Large intestine (tissue), 3 donors: ENCODE measurements at regions not wholly inside any gene's neighbourhood (a gene's known extent, or its start where the extent isn't known, plus 50 kb on each side); places are given as distances from the start of the nearest gene placed in this dataset.

Experiments
- DNase-seq, 2 donors: peaks; one replicate each; pipeline versions ENCODE4 v3.0.0 to v3.0.0-alpha.2; 2013
- H3K27ac ChIP-seq: one replicate; pipeline ENCODE4 v1.5.1; 2013; ENCODE audit warnings: low read length
- H3K27me3 ChIP-seq: 2 replicates; pipeline ENCODE4 v1.6.1; 2013; ENCODE audit warnings: low read length; ENCODE audit not compliant: control insufficient read depth, insufficient read depth
- H3K36me3 ChIP-seq: 2 replicates; pipeline ENCODE4 v1.6.1; 2013; ENCODE audit warnings: low read length; ENCODE audit not compliant: control insufficient read depth, insufficient read depth
- H3K4me1 ChIP-seq: one replicate; pipeline ENCODE4 v1.6.1; 2013; ENCODE audit warnings: low read length; ENCODE audit not compliant: control insufficient read depth, insufficient read depth
- H3K4me3 ChIP-seq: one replicate; pipeline ENCODE4 v1.5.1; 2013; ENCODE audit warnings: low read length
- H3K9me3 ChIP-seq: one replicate; pipeline ENCODE4 v1.6.1; 2013; ENCODE audit warnings: mild to moderate bottlenecking, low read depth, low read length, moderate library complexity; ENCODE audit not compliant: control insufficient read depth
- WGBS: methylation state at CpG from one replicate; pipeline ENCODE4 v1.1.5; 2013; ENCODE audit warnings: low lambda C conversion rate; ENCODE audit not compliant: insufficient coverage; 5-methylcytosine and 5-hydroxymethylcytosine counted together

- no peaks in the 10 kb centered on the region for H3K4me1 ChIP-seq
Observed at GRCh38 chr20:11467436-11467835, 450.3 kb upstream of the BTBD3 start.

GRCh38 chr20:11468880-11469279, 448.8 kb upstream of the BTBD3 start:
- no peak overlapping the region for H3K27ac ChIP-seq
- WGBS = no CpG with 5 or more reads among the region's 2 CpGs
- H3K4me1 ChIP-seq = no peaks in the 10 kb centered on the region
- no peak for DNase-seq
- no peak overlapping the region for H3K4me3 ChIP-seq
- no peaks in the 10 kb centered on the region for H3K9me3 ChIP-seq
- H3K36me3 ChIP-seq = no peaks in the 10 kb centered on the region
- H3K27me3 ChIP-seq = no peaks in the 10 kb centered on the region

More at GRCh38 chr20:11467436-11467835, 450.3 kb upstream of the BTBD3 start:
- no peak overlapping the region for H3K27ac ChIP-seq
- H3K27me3 ChIP-seq = no peaks in the 10 kb centered on the region
- no peak overlapping the region for H3K4me3 ChIP-seq
- no peak for DNase-seq
- H3K36me3 ChIP-seq = no peaks in the 10 kb centered on the region
- H3K9me3 ChIP-seq = no peaks in the 10 kb centered on the region

GRCh38 chr20:11469795-11470435, 447.8 kb upstream of the BTBD3 start:
- Histone ChIP-seq H3K36me3 (no peaks in the 10 kb centered on the region), H3K27ac (no peak overlapping the region), H3K4me3 (no peak overlapping the region), H3K27me3 (no peaks in the 10 kb centered on the region), H3K9me3 (no peaks in the 10 kb centered on the region), H3K4me1 (no peaks in the 10 kb centered on the region)
- DNase-seq = no peak
- WGBS = no CpG with 5 or more reads among the region's 1 CpG

- H3K36me3 ChIP-seq = no peaks in the 10 kb centered on the region
- H3K27ac ChIP-seq = no peak overlapping the region
- H3K4me1 ChIP-seq = no peaks in the 10 kb centered on the region
- no peak for DNase-seq
- no peaks in the 10 kb centered on the region for H3K27me3 ChIP-seq
- H3K9me3 ChIP-seq = no peaks in the 10 kb centered on the region
- H3K4me3 ChIP-seq = no peak overlapping the region
Observed at GRCh38 chr20:11473983-11474382, 443.7 kb upstream of the BTBD3 start.

- no CpG with 5 or more reads among the region's 1 CpG for WGBS
- DNase-seq = no peak
- Histone ChIP-seq H3K36me3 (no peaks in the 10 kb centered on the region), H3K27ac (no peak overlapping the region), H3K4me3 (no peak overlapping the region), H3K4me1 (no peaks in the 10 kb centered on the region), H3K27me3 (no peaks in the 10 kb centered on the region), H3K9me3 (no peaks in the 10 kb centered on the region)
Observed at GRCh38 chr20:11483697-11484096, 434.0 kb upstream of the BTBD3 start.

- no peaks in the 10 kb centered on the region for H3K27me3 ChIP-seq
- H3K9me3 ChIP-seq = no peaks in the 10 kb centered on the region
- 100% methylated on average over 1 of the region's 1 CpG for WGBS
- H3K27ac ChIP-seq = no peak overlapping the region
- no peak overlapping the region for H3K4me3 ChIP-seq
- no peak for DNase-seq
- no peaks in the 10 kb centered on the region for H3K36me3 ChIP-seq
- no peaks in the 10 kb centered on the region for H3K4me1 ChIP-seq
Observed at GRCh38 chr20:11484479-11484878, 433.2 kb upstream of the BTBD3 start.

GRCh38 chr20:11492386-11492785, 425.3 kb upstream of the BTBD3 start:
- Histone ChIP-seq H3K27me3 (no peaks in the 10 kb centered on the region), H3K4me1 (no peaks in the 10 kb centered on the region), H3K27ac (no peak overlapping the region), H3K4me3 (no peak overlapping the region), H3K36me3 (no peaks in the 10 kb centered on the region), H3K9me3 (no peaks in the 10 kb centered on the region)
- DNase-seq = no peak

GRCh38 chr20:11492846-11493245, 424.8 kb upstream of the BTBD3 start:
- H3K4me3 ChIP-seq = no peak overlapping the region
- H3K27me3 ChIP-seq = no peaks in the 10 kb centered on the region
- DNase-seq = no peak
- no peak overlapping the region for H3K27ac ChIP-seq
- no peaks in the 10 kb centered on the region for H3K36me3 ChIP-seq
- H3K9me3 ChIP-seq = no peaks in the 10 kb centered on the region
- H3K4me1 ChIP-seq = no peaks in the 10 kb centered on the region

- no peaks in the 10 kb centered on the region for H3K4me1 ChIP-seq
- WGBS = no CpG with 5 or more reads among the region's 2 CpGs
- no peaks in the 10 kb centered on the region for H3K9me3 ChIP-seq
- H3K4me3 ChIP-seq = no peak overlapping the region
- H3K36me3 ChIP-seq = no peaks in the 10 kb centered on the region
- no peaks in the 10 kb centered on the region for H3K27me3 ChIP-seq
- no peak for DNase-seq
- no peak overlapping the region for H3K27ac ChIP-seq
Observed at GRCh38 chr20:11496380-11496779, 421.3 kb upstream of the BTBD3 start.

GRCh38 chr20:11497545-11497944, 420.1 kb upstream of the BTBD3 start:
- H3K27ac ChIP-seq = no peak overlapping the region
- H3K4me1 ChIP-seq = no peaks in the 10 kb centered on the region
- no peaks in the 10 kb centered on the region for H3K27me3 ChIP-seq
- H3K4me3 ChIP-seq = no peak overlapping the region
- no peak for DNase-seq
- 100% methylated on average over 1 of the region's 1 CpG for WGBS
- no peaks in the 10 kb centered on the region for H3K36me3 ChIP-seq
- H3K9me3 ChIP-seq = no peaks in the 10 kb centered on the region

GRCh38 chr20:11499101-11499634, 418.5 kb upstream of the BTBD3 start:
- H3K27ac ChIP-seq = no peak overlapping the region
- peaks cover 4% of the 10 kb centered on the region for H3K9me3 ChIP-seq
- no peak for DNase-seq
- no peaks in the 10 kb centered on the region for H3K27me3 ChIP-seq
- peaks cover 3% of the 10 kb centered on the region for H3K4me1 ChIP-seq
- H3K36me3 ChIP-seq = no peaks in the 10 kb centered on the region
- WGBS = 93% methylated on average over 3 of the region's 6 CpGs
- H3K4me3 ChIP-seq = no peak overlapping the region
